ENCODE measurements at regions not wholly inside any gene's neighbourhood (a gene's known extent, or its start where the extent isn't known, plus 50 kb on each side); places are given as distances from the start of the nearest gene placed in this dataset.

DNA sequence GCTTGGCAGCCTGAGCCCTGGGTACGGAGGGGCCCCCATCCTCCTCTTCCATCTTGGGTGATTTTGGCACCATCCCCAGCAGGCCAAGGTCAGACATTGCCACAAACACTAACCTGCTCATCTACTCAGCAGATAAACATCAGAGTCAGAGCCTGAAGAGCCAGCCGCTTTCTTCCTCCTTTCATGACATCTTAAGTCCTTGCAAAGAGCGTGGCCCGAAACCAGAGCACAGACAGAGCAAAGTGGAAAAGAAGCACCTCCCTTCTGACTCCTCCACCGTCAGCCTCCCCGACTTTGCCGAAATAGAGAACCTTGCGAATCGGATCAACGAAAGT lies 60.4 kb upstream of the RPH3AL start:
- no peak for DNase-seq (ENCODE audit: low read depth)

DNA sequence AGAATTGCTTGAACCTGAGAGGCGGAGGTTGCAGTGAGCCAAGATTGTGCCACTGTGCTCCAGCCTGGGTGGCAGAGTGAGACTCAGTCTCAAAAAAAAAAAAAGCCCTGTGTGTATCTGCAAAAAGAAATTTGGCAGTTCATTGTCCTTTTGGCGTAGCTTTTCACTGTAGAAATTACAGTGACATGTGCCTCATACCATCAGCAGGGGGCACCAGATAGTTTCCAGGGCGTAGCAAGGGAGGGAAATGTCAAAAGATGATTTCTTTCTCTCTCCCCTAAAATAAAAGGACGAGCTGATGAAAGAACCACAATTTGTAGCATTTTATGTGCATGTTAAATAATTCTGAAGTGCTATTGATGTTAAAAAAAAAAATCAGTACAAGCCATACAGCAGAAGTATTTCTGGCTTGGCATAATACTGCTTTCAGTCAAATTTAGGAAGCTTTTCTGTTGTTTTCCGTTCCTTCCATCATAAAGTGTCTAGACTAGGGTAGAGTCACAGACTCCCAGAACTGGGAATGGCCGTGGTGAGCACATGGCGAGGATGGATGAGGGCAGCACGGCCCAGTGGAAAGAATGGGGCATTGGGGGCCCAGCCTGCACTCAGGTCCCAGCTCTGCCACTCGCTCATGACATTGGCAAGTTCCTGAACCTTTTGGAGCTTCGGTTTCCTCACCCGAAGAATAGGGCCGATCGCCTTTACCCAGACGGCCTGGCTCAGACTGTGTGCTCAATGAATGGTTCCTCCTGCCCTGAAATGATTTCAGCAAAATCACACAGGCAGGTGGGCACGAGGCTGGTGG lies 59.8 kb upstream of the RPH3AL start:
- DNase-seq (ENCODE audit: low read depth), result peak; percentile 46

DNA sequence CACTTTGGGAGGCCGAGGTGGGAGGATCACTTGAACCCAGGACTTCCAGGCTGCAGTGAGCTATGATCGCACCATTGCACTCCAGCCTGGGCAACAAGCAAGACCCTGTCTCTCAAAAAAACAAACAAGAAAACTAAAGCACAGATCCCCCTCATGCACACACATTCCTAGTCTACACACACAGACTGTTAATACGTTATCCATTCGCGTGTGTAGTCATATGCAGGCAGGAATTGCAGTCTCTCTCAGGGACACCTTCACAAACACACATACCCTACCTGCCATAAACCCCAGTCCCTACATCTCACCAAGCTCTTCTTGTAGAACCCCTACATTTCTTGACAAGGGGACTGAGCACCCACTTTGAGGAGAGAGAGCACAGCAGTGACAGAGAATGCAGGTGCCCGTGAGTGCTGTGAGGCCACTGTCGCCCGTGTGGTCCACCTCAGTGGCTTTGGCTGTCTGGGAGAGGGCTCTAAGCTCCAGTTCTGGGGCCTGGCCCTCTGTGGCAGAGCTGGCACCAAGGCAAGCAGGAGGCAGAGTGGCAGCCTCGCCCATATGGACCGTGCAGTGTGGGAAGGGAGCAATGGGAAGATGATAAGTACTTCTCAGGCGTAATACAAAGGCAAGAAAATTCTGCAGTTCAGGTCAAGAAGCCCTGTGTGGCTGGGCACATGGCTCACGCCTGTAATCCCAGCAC lies 59.0 kb upstream of the RPH3AL start:
- no peak for DNase-seq (ENCODE audit: low read depth)

- no peak for DNase-seq (ENCODE audit: low read depth)
Observed at GRCh38 chr17:410543-411401, 58.2 kb upstream of the RPH3AL start.

DNA sequence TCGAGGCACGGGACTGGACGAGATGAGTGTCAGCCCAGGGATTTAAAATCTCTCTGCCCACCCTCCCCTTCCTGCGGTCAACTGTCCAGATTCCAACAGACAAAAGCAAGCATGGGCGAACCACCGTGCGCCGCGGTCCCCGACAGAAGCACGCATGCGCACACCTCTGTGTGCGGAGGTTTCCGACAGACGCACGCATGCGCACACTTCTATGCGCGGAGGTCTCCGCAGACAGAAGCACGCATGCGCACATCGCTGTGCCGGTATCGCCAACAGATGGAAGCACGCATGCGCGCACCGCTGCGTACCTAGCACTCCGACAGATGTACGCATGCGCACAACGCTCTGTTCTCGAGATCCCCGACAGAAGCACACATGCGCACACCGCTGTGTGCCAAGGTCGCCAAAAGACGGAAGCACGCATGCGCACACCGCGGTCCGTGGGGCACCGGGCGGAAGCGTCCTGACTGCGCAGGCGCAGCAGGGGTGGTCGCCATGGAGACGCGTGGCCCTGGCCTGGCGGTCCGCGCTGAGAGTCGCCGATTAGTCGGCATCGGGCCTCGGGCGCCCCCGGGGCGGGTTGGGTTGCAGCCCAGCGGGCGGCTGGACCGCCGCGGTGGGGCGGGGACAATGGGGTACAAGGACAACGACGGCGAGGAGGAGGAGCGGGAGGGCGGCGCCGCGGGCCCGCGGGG lies 57.4 kb upstream of the RPH3AL start:
- DNase-seq (ENCODE audit: low read depth), result peak; percentile 98

- DNase-seq (ENCODE audit: low read depth), result no peak
Observed at GRCh38 chr17:409308-409847, 56.8 kb upstream of the RPH3AL start.

GRCh38 chr17:404703-405102 lies 52.1 kb upstream of the RPH3AL start:
- no peak for DNase-seq (ENCODE audit: low read depth)

All from stimulated activated CD8-positive, alpha-beta memory T cell treated with anti-CD3 and anti-CD28 coated beads, Interleukin-15, amount 100 ng/mL, for 1 hour (primary cell).